Neural cell (in vitro differentiated cells): ENCODE measurements at regions not wholly inside any gene's neighbourhood (a gene's known extent, or its start where the extent isn't known, plus 50 kb on each side); places are given as distances from the start of the nearest gene placed in this dataset.

Source experiments
- H2AFZ ChIP-seq: fragments of 200-600, 300-800 bp; sonication (generic), shearing (Covaris generic); 2 replicates; pipeline ENCODE4 v1.6.0; 2014; ENCODE audit warnings: low read depth, mild to moderate bottlenecking, antibody characterized with exemption, low read length, moderate library complexity
- H3F3A ChIP-seq: fragments of 200-600 bp; shearing (Covaris generic); 2 replicates; pipeline ENCODE4 v1.6.1; 2016; ENCODE audit warnings: mild to moderate bottlenecking, moderate library complexity, mixed read lengths, antibody characterized with exemption, low read length; ENCODE audit not compliant: insufficient read depth, poor library complexity, severe bottlenecking
- H3K27ac ChIP-seq: fragments of 200-600, 300-800 bp; sonication (generic), shearing (Covaris generic); 2 replicates; pipeline ENCODE4 v1.5.1; 2014; ENCODE audit warnings: mild to moderate bottlenecking, low read length, moderate library complexity
- H3K27me3 ChIP-seq: fragments of 300-800, 200-600 bp; sonication (generic), shearing (Covaris generic); 2 replicates; pipeline ENCODE4 v1.6.0; 2014; ENCODE audit warnings: mild to moderate bottlenecking, low read depth, low read length, moderate library complexity; ENCODE audit not compliant: insufficient read depth
- H3K36me3 ChIP-seq: fragments of 300-800, 200-600 bp; sonication (generic), shearing (Covaris generic); 2 replicates; pipeline ENCODE4 v1.5.1; 2014; ENCODE audit warnings: mild to moderate bottlenecking, antibody characterized with exemption, low read length, moderate library complexity; ENCODE audit not compliant: insufficient read depth
- H3K4me2 ChIP-seq: fragments of 300-800, 200-600 bp; sonication (generic), shearing (Covaris generic); 2 replicates; pipeline ENCODE4 v1.6.0; 2014; ENCODE audit warnings: mild to moderate bottlenecking, low read length
- H3K4me3 ChIP-seq: fragments of 300-800, 200-600 bp; sonication (generic), shearing (Covaris generic); 2 replicates; pipeline ENCODE4 v1.5.1; 2014; ENCODE audit warnings: mild to moderate bottlenecking, low read length, moderate library complexity
- H3K79me2 ChIP-seq: fragments of 200-600 bp; shearing (Covaris generic); replicated peaks from 2 replicates; pipeline ENCODE4 v1.6.0; 2014; ENCODE audit warnings: mild to moderate bottlenecking, low read length, moderate library complexity; ENCODE audit not compliant: insufficient read depth
- H3K9ac ChIP-seq: fragments of 300-800, 200-600 bp; sonication (generic), shearing (Covaris generic); 2 replicates; pipeline ENCODE4 v1.6.1; 2016; ENCODE audit warnings: mild to moderate bottlenecking, low read length, mixed read lengths
- H3K9me2 ChIP-seq: fragments of 200-600 bp; shearing (Covaris generic); 2 replicates; pipeline ENCODE4 v1.6.1; 2016; ENCODE audit warnings: mild to moderate bottlenecking, low read length, mixed read lengths; ENCODE audit not compliant: insufficient read depth
- H3K9me3 ChIP-seq: fragments of 200-600, 300-800 bp; sonication (generic), shearing (Covaris generic); 2 replicates; pipeline ENCODE4 v1.6.1; 2016; ENCODE audit warnings: mild to moderate bottlenecking, mixed run types, low read length, moderate library complexity, mixed read lengths
- H4K20me1 ChIP-seq: fragments of 200-600 bp; shearing (Covaris generic); 2 replicates; pipeline ENCODE4 v1.6.1; 2016; ENCODE audit warnings: mild to moderate bottlenecking, mixed run types; ENCODE audit not compliant: insufficient read depth
- CTCF ChIP-seq: fragments of 450-650 bp; IDR thresholded peaks from 2 replicates; pipeline ENCODE4 v1.5.1; 2014; ENCODE audit warnings: antibody characterized with exemption, mild to moderate bottlenecking, moderate library complexity; ENCODE audit not compliant: poor library complexity, severe bottlenecking
- EP300 ChIP-seq: fragments of 450-650 bp; conservative IDR thresholded peaks from 2 replicates; pipeline ENCODE4 v1.6.1; 2014; ENCODE audit warnings: antibody characterized with exemption, mild to moderate bottlenecking, moderate library complexity; ENCODE audit not compliant: poor library complexity, severe bottlenecking
- EZH2 ChIP-seq: fragments of 200-600, 300-800 bp; shearing (Covaris generic), sonication (generic); IDR thresholded peaks from 2 replicates; pipeline ENCODE4 v1.6.1; 2014; ENCODE audit warnings: antibody characterized with exemption, low read length, borderline replicate concordance, mild to moderate bottlenecking; ENCODE audit not compliant: insufficient read depth, poor library complexity, severe bottlenecking
- MXI1 ChIP-seq: fragments of 450-650 bp; conservative IDR thresholded peaks from 2 replicates; pipeline ENCODE4 v1.6.1; 2014; ENCODE audit warnings: antibody characterized with exemption, mild to moderate bottlenecking; ENCODE audit not compliant: poor library complexity, severe bottlenecking
- POLR2AphosphoS5 ChIP-seq: IDR thresholded peaks from 2 replicates; pipeline ENCODE4 v1.6.1; 2012
- RAD21 ChIP-seq: fragments of 450-650 bp; conservative IDR thresholded peaks from 2 replicates; pipeline ENCODE4 v1.6.1; 2014; ENCODE audit warnings: antibody characterized with exemption, mild to moderate bottlenecking, moderate library complexity
- REST ChIP-seq: IDR thresholded peaks from 2 replicates; pipeline ENCODE4 v1.6.1; 2012; ENCODE audit warnings: borderline replicate concordance
- SMC3 ChIP-seq: fragments of 450-650 bp; conservative IDR thresholded peaks from 2 replicates; pipeline ENCODE4 v1.6.1; 2014; ENCODE audit warnings: antibody characterized with exemption, mild to moderate bottlenecking, moderate library complexity; ENCODE audit not compliant: poor library complexity
- TAF1 ChIP-seq: IDR thresholded peaks from 2 replicates; pipeline ENCODE4 v1.6.1; 2012; ENCODE audit warnings: low read depth

- H3K36me3 ChIP-seq: no peaks in the 10 kb centered on the region
- no peak for TF ChIP-seq EP300
Measured at GRCh38 chr10:36720895-36721294, 404.5 kb upstream of the ANKRD30A start.

GRCh38 chr10:36717118-36717517 is 408.3 kb upstream of the ANKRD30A start:
- Histone ChIP-seq H3K9me2 (no peaks in the 10 kb centered on the region), H3K9me3 (no peaks in the 10 kb centered on the region), H2AFZ (no peak overlapping the region), H3K4me3 (no peak overlapping the region), H3K4me2 (no peak overlapping the region), H4K20me1 (no peaks in the 10 kb centered on the region), H3K9ac (no peak overlapping the region), H3K27ac (no peak overlapping the region), H3K79me2 (no peaks in the 10 kb centered on the region), H3K36me3 (no peaks in the 10 kb centered on the region), H3F3A (no peaks in the 10 kb centered on the region), H3K27me3 (no peaks in the 10 kb centered on the region)
- TF ChIP-seq MXI1 (no peak), CTCF (no peak), RAD21 (no peak), EZH2 (no peak), POLR2AphosphoS5 (no peak), TAF1 (no peak), EP300 (no peak), SMC3 (no peak), REST (no peak)

More at GRCh38 chr10:36720895-36721294, 404.5 kb upstream of the ANKRD30A start:
- H3F3A ChIP-seq: no peaks in the 10 kb centered on the region
- H3K9me2 ChIP-seq: no peaks in the 10 kb centered on the region
- no peaks in the 10 kb centered on the region for H3K79me2 ChIP-seq
- no peak overlapping the region for H3K4me3 ChIP-seq
- H3K27me3 ChIP-seq: no peaks in the 10 kb centered on the region
- no peaks in the 10 kb centered on the region for H4K20me1 ChIP-seq
- no peak overlapping the region for H2AFZ ChIP-seq
- H3K27ac ChIP-seq: no peak overlapping the region
- H3K9ac ChIP-seq: no peak overlapping the region
- H3K9me3 ChIP-seq: no peaks in the 10 kb centered on the region
- H3K4me2 ChIP-seq: no peak overlapping the region

- Histone ChIP-seq H3K9ac (no peak overlapping the region), H3F3A (no peaks in the 10 kb centered on the region), H3K36me3 (no peaks in the 10 kb centered on the region), H3K9me2 (no peaks in the 10 kb centered on the region), H3K27ac (no peak overlapping the region), H4K20me1 (no peaks in the 10 kb centered on the region), H3K4me3 (no peak overlapping the region), H3K4me2 (no peak overlapping the region), H3K9me3 (no peaks in the 10 kb centered on the region), H3K79me2 (no peaks in the 10 kb centered on the region), H3K27me3 (no peaks in the 10 kb centered on the region), H2AFZ (no peak overlapping the region)
- no peak for TF ChIP-seq CTCF
- no peak for TF ChIP-seq POLR2AphosphoS5
- no peak for TF ChIP-seq MXI1
- no peak for TF ChIP-seq TAF1
- TF ChIP-seq EP300: no peak
Measured at GRCh38 chr10:36716291-36716690, 409.1 kb upstream of the ANKRD30A start.
